Common myeloid progenitor, CD34-positive (primary cell): ENCODE measurements at regions not wholly inside any gene's neighbourhood (a gene's known extent, or its start where the extent isn't known, plus 50 kb on each side); places are given as distances from the start of the nearest gene placed in this dataset.
A peak's percentile ranks its signal among the peaks of the same experiment; 100 is the strongest.

Experiments used
- CTCF ChIA-PET: fragments of 350-600 bp; sonication (Branson Sonifier 250); formaldehyde crosslinking; loops from one replicate; lab custom pipeline; 2021; ENCODE audit warnings: antibody characterized with exemption; lab: Charles Lee
- POLR2A ChIA-PET: fragments of 350-600 bp; sonication (Branson Sonifier 250); formaldehyde crosslinking; loops from one replicate; lab custom pipeline; 2021; ENCODE audit warnings: antibody characterized with exemption; lab: Charles Lee
- DNase-seq, 3 donors: peaks; one replicate each; pipeline versions ENCODE4 v3.0.0 to v3.0.0-alpha.2; 2013
- H3K27ac ChIP-seq, 2 experiments: 1 replicate in 1 of 2; 2 replicates in 1 of 2; pipeline ENCODE4 v1.7.0; 2013; ENCODE audit warnings: inconsistent platforms in 2 of 2, low read length in 2 of 2, mild to moderate bottlenecking in 2 of 2, low read depth in 1 of 2, moderate library complexity in 1 of 2; ENCODE audit not compliant: severe bottlenecking in 2 of 2, insufficient read depth in 1 of 2, poor library complexity in 1 of 2
- H3K27me3 ChIP-seq, 5 experiments: replicated peaks in 2 of 5; 1 replicate in 3 of 5; 2 replicates in 2 of 5; pipeline versions ENCODE4 v1.6.1 to v1.7.0; 2013; ENCODE audit warnings: low read length in 4 of 5, mild to moderate bottlenecking in 2 of 5, moderate library complexity in 2 of 5, inconsistent platforms in 1 of 5; ENCODE audit not compliant: insufficient read depth in 5 of 5, control insufficient read depth in 4 of 5
- H3K36me3 ChIP-seq, 4 experiments: 1 replicate in 2 of 4; 2 replicates in 2 of 4; pipeline versions ENCODE4 v1.6.1 to v1.7.0; 2013; ENCODE audit warnings: low read length in 3 of 4, control low read depth in 1 of 4, mild to moderate bottlenecking in 1 of 4; ENCODE audit not compliant: control insufficient read depth in 4 of 4, insufficient read depth in 4 of 4
- H3K4me1 ChIP-seq, 4 experiments: 1 replicate in 3 of 4; 2 replicates in 1 of 4; pipeline versions ENCODE4 v1.6.1 to v1.7.1; 2013; ENCODE audit warnings: low read length in 3 of 4, mild to moderate bottlenecking in 3 of 4, control low read depth in 1 of 4, inconsistent platforms in 1 of 4, moderate library complexity in 1 of 4; ENCODE audit not compliant: control insufficient read depth in 4 of 4, insufficient read depth in 4 of 4; ENCODE audit errors: control extremely low read depth in 1 of 4
- H3K4me3 ChIP-seq, 7 experiments: 1 replicate in 4 of 7; 2 replicates in 3 of 7; pipeline versions ENCODE4 v1.5.1 to v1.7.0; 2013; ENCODE audit warnings: mild to moderate bottlenecking in 7 of 7, low read length in 6 of 7, moderate library complexity in 6 of 7, inconsistent platforms in 2 of 7, low read depth in 2 of 7, control low read depth in 1 of 7; ENCODE audit not compliant: insufficient read depth in 4 of 7, control insufficient read depth in 1 of 7; ENCODE audit errors: extremely low read depth in 1 of 7
- H3K9me3 ChIP-seq, 5 experiments: 1 replicate in 4 of 5; 2 replicates in 1 of 5; pipeline versions ENCODE4 v1.6.1 to v1.7.1; 2013; ENCODE audit warnings: low read length in 4 of 5, mild to moderate bottlenecking in 2 of 5, inconsistent platforms in 1 of 5, low read depth in 1 of 5, moderate library complexity in 1 of 5; ENCODE audit not compliant: control insufficient read depth in 4 of 5, insufficient read depth in 2 of 5; ENCODE audit errors: control extremely low read depth in 1 of 5
- WGBS: methylation state at CpG from one replicate; pipeline ENCODE4 v1.1.5; 2013; ENCODE audit not compliant: insufficient coverage; 5-methylcytosine and 5-hydroxymethylcytosine counted together

GRCh38 chr14:89598548-89599186 is 181.6 kb upstream of the FOXN3 start:
- WGBS = no CpG with 5 or more reads among the region's 2 CpGs

DNA sequence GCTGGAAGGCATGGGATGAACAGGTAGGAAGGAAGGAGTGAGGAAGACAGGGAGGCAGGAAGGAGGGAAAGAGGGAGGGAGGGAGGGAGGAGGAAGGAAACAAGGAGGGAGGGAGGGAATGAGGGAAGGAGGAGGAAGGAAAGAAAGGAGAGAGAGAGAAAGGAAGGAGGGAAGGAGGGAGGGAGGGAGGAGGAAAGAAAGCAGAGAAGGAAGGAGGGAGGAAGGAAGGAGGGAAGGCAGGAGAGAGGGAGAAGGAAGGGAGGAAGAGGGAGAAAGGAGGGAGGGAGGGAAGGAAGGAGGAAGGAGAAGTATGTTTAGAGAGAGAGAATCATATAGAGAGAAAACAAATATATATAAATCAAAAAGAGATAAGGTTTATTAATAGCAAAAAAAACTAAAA is 175.9 kb upstream of the FOXN3 start:
- peaks cover 0 to 17% (median 4%) of the 10 kb centered on the region in 4 experiments for H3K36me3 ChIP-seq
- no peak overlapping the region for H3K27ac ChIP-seq
- ChIA-PET POLR2A (no interaction called here), CTCF (no interaction called here)
- H3K4me1 ChIP-seq = peaks cover 11 to 20% (median 18%) of the 10 kb centered on the region in 4 experiments
- no peak for DNase-seq
- H3K27me3 ChIP-seq = no peaks in the 10 kb centered on the region
- peaks cover 0 to 63% (median 12%) of the 10 kb centered on the region in 5 experiments for H3K9me3 ChIP-seq
- H3K4me3 ChIP-seq = no peak overlapping the region

More at GRCh38 chr14:89598548-89599186, 181.6 kb upstream of the FOXN3 start:
- peak in 2 of 3 donors; percentile 72 to 79 for DNase-seq
- CTCF ChIA-PET = no interaction called here
- Histone ChIP-seq H3K4me3 (no peak overlapping the region), H3K27ac (no peak overlapping the region), H3K36me3 (peaks cover 0 to 25% (median 10%) of the 10 kb centered on the region in 4 experiments), H3K9me3 (peaks cover 0 to 72% (median 24%) of the 10 kb centered on the region in 5 experiments), H3K4me1 (peaks cover 0 to 4% (median under 1%) of the 10 kb centered on the region in 4 experiments), H3K27me3 (no peaks in the 10 kb centered on the region)
- POLR2A ChIA-PET = no interaction called here

- ChIA-PET POLR2A (no interaction called here), CTCF (interaction anchor here (1.1 to 1.2 kb wide), 2 partner anchors 12 to 15 kb away, joined by 3 read pairs; no protein-coding TSS in a partner anchor)
- Histone ChIP-seq H3K27me3 (no peaks in the 10 kb centered on the region), H3K36me3 (peaks cover 0 to 10% (median 3%) of the 10 kb centered on the region in 4 experiments), H3K9me3 (peaks cover 0 to 34% (median 3%) of the 10 kb centered on the region in 5 experiments), H3K4me3 (peak overlapping the region in 3 of 7 experiments; percentile 31 to 53 (median 49)), H3K4me1 (peaks cover 11 to 20% (median 18%) of the 10 kb centered on the region in 4 experiments), H3K27ac (peak overlapping the region in 1 of 2 experiments; percentile 66)
- WGBS = 8% methylated on average over 3 of the region's 11 CpGs
- peak in 2 of 3 donors; percentile 56 to 73 for DNase-seq
These were observed 172.5 kb upstream of the FOXN3 start for GRCh38 chr14:89589400-89590118.

GRCh38 chr14:89588840-89589296 is 171.8 kb upstream of the FOXN3 start:
- peak overlapping the region in 1 of 7 experiments; percentile 31 for H3K4me3 ChIP-seq
- CTCF ChIA-PET = interaction anchor here (1.2 kb wide), 1 partner anchor 23 kb away, joined by 4 read pairs; no protein-coding TSS in a partner anchor
- H3K27ac ChIP-seq = no peak overlapping the region
- POLR2A ChIA-PET = no interaction called here
- peaks cover 11 to 20% (median 18%) of the 10 kb centered on the region in 4 experiments for H3K4me1 ChIP-seq
- H3K9me3 ChIP-seq = peaks cover 0 to 27% (median 3%) of the 10 kb centered on the region in 5 experiments
- WGBS = no CpG with 5 or more reads among the region's 1 CpG
- DNase-seq = peak in 1 of 3 donors; percentile 40
- peaks cover 0 to 6% (median 2%) of the 10 kb centered on the region in 4 experiments for H3K36me3 ChIP-seq
- no peaks in the 10 kb centered on the region for H3K27me3 ChIP-seq

DNA sequence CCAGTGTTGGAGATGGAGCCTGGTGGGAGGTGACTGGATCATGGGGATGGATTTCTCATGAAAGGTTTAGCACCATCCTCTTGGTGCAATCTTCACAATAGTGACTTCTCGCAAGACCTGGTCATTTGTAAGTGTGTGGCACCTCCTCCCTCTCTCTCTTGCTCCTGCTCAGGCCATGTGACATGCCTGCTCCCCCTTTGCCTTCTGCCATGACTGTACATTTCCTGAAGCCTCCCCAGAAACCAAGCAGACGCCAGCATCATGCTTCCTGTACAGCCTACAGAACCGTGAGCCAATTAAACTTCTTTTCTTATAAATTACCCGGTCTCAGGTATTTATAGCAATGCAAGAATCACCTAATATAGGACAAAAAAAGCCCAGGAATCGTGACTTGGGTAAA is 171.0 kb upstream of the FOXN3 start:
- ChIA-PET CTCF (interaction anchor here (0.6 to 1.2 kb wide), 2 partner anchors 22 to 232 kb away, joined by 3 to 4 read pairs; no protein-coding TSS in a partner anchor), POLR2A (no interaction called here)
- Histone ChIP-seq H3K4me1 (peaks cover 11 to 20% (median 18%) of the 10 kb centered on the region in 4 experiments), H3K4me3 (no peak overlapping the region), H3K27me3 (no peaks in the 10 kb centered on the region), H3K27ac (no peak overlapping the region), H3K36me3 (peaks cover 0 to 6% (median 1%) of the 10 kb centered on the region in 4 experiments), H3K9me3 (peaks cover 0 to 20% (median 2%) of the 10 kb centered on the region in 5 experiments)
- 71% methylated on average over 3 of the region's 5 CpGs for WGBS
- DNase-seq = peak in 2 of 3 donors; percentile 40 to 60

DNA sequence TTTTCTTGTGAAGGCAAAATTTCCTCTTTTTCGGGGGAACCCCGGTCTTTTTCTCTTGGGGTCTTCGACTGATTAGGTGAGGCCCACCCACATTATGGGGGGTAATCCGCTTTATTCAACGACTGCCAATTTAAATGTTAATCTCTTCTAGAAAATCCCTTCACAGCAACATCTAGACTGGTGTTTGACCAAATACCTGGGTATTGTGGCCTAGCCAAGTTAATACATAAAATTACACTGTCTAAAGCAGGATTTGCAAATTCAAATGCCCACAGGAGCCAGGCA is 170.0 kb upstream of the FOXN3 start:
- ChIA-PET POLR2A (no interaction called here), CTCF (interaction anchor here (1.3 kb wide), 1 partner anchor 10 kb away, joined by 3 read pairs; no protein-coding TSS in a partner anchor)
- Histone ChIP-seq H3K27me3 (no peaks in the 10 kb centered on the region), H3K36me3 (peaks cover 0 to 7% (median 3%) of the 10 kb centered on the region in 4 experiments), H3K4me1 (peaks cover 11 to 20% (median 18%) of the 10 kb centered on the region in 4 experiments), H3K4me3 (no peak overlapping the region), H3K27ac (no peak overlapping the region), H3K9me3 (peaks cover 0 to 11% (median 2%) of the 10 kb centered on the region in 5 experiments)
- DNase-seq = no peak
- 100% methylated on average over 1 of the region's 5 CpGs for WGBS
